Liver (tissue), 8 donors: ENCODE measurements at regions not wholly inside any gene's neighbourhood (a gene's known extent, or its start where the extent isn't known, plus 50 kb on each side); places are given as distances from the start of the nearest gene placed in this dataset.

ENCODE experiments used
- DNase-seq: peaks from one replicate; pipeline ENCODE4 v3.0.0-alpha.2; 2017; ENCODE audit warnings: low spot score
- H3K27ac ChIP-seq, 2 donors: one replicate each; pipeline ENCODE4 v1.7.0; 2013; ENCODE audit warnings: inconsistent platforms in 2 of 2, low read length in 2 of 2, control low read depth in 1 of 2, low read depth in 1 of 2, mild to moderate bottlenecking in 1 of 2
- H3K27me3 ChIP-seq, 4 donors: one replicate each; pipeline versions ENCODE4 v1.6.1 to v1.7.0; 2013; ENCODE audit warnings: low read length in 3 of 4, inconsistent platforms in 1 of 4, mild to moderate bottlenecking in 1 of 4, moderate library complexity in 1 of 4; ENCODE audit not compliant: control insufficient read depth in 4 of 4, insufficient read depth in 4 of 4
- H3K36me3 ChIP-seq, 4 donors: one replicate each; pipeline versions ENCODE4 v1.6.1 to v1.7.0; 2013; ENCODE audit warnings: low read length in 3 of 4, mild to moderate bottlenecking in 3 of 4, low read depth in 1 of 4, moderate library complexity in 1 of 4; ENCODE audit not compliant: control insufficient read depth in 4 of 4, insufficient read depth in 3 of 4
- H3K4me1 ChIP-seq, 4 donors: one replicate each; pipeline versions ENCODE4 v1.6.1 to v1.7.0; 2013; ENCODE audit warnings: low read length in 3 of 4, mild to moderate bottlenecking in 3 of 4, moderate library complexity in 1 of 4; ENCODE audit not compliant: control insufficient read depth in 4 of 4, insufficient read depth in 4 of 4
- H3K4me3 ChIP-seq, 3 donors: one replicate each; pipeline versions ENCODE4 v1.6.1 to v1.7.0; 2013; ENCODE audit warnings: low read length in 3 of 3, control low read depth in 1 of 3, low read depth in 1 of 3, mild to moderate bottlenecking in 1 of 3
- H3K9ac ChIP-seq, 2 donors: one replicate each; pipeline ENCODE4 v1.7.0; 2013; ENCODE audit warnings: low read length in 2 of 2, mild to moderate bottlenecking in 2 of 2, moderate library complexity in 2 of 2, control low read depth in 1 of 2, low read depth in 1 of 2
- H3K9me3 ChIP-seq, 4 donors: one replicate each; pipeline versions ENCODE4 v1.6.1 to v1.7.0; 2013; ENCODE audit warnings: low read length in 3 of 4; ENCODE audit not compliant: control insufficient read depth in 4 of 4
- ATF3 ChIP-seq: IDR thresholded peaks from 2 replicates; pipeline ENCODE4 v1.6.1; 2016; ENCODE audit warnings: antibody characterized with exemption
- FOXA2 ChIP-seq: IDR thresholded peaks from 2 replicates; pipeline ENCODE4 v1.6.1; 2016; ENCODE audit warnings: antibody characterized with exemption
- GABPA ChIP-seq, 2 donors: IDR thresholded peaks in 1 of 2; conservative IDR thresholded peaks in 1 of 2; 2 replicates each; pipeline ENCODE4 v1.6.1; 2016; ENCODE audit warnings: antibody characterized with exemption in 2 of 2, mild to moderate bottlenecking in 1 of 2, moderate library complexity in 1 of 2
- HNF4A ChIP-seq, 2 donors: conservative IDR thresholded peaks; 2 replicates each; pipeline ENCODE4 v1.6.1; 2016; ENCODE audit warnings: antibody characterized with exemption in 2 of 2, mild to moderate bottlenecking in 2 of 2
- HNF4G ChIP-seq: IDR thresholded peaks from 2 replicates; pipeline ENCODE4 v1.6.1; 2016; ENCODE audit warnings: antibody characterized with exemption
- JUND ChIP-seq, 2 donors: IDR thresholded peaks; 2 replicates each; pipeline ENCODE4 v1.6.1; 2016; ENCODE audit warnings: antibody characterized with exemption in 2 of 2
- NR2F2 ChIP-seq: IDR thresholded peaks from 2 replicates; pipeline ENCODE4 v1.6.1; 2016; ENCODE audit warnings: antibody characterized with exemption
- RAD21 ChIP-seq, 2 donors: IDR thresholded peaks; 2 replicates each; pipeline ENCODE4 v1.6.1; 2016; ENCODE audit warnings: antibody characterized with exemption in 2 of 2, mild to moderate bottlenecking in 2 of 2
- RXRA ChIP-seq, 2 donors: IDR thresholded peaks; 2 replicates each; pipeline ENCODE4 v1.6.1; 2017 to 2018; ENCODE audit warnings: antibody characterized with exemption in 2 of 2, mild to moderate bottlenecking in 1 of 2
- SP1 ChIP-seq: IDR thresholded peaks from 2 replicates; pipeline ENCODE4 v1.6.1; 2018; ENCODE audit warnings: antibody characterized with exemption, mild to moderate bottlenecking
- TAF1 ChIP-seq: conservative IDR thresholded peaks from 2 replicates; pipeline ENCODE4 v1.6.1; 2016; ENCODE audit warnings: antibody characterized with exemption, mild to moderate bottlenecking
- ZBTB33 ChIP-seq: IDR thresholded peaks from 2 replicates; pipeline ENCODE4 v1.6.1; 2016; ENCODE audit warnings: antibody characterized with exemption
- WGBS: extraction: QIAGEN DNeasy Blood & Tissue Kit; methylation state at CpG from one replicate; pipeline ENCODE4 v1.1.7; 2013; 5-methylcytosine and 5-hydroxymethylcytosine counted together
- TF ChIP-seq, protein P1 (sequence below): fragments of 150-350 bp; IDR thresholded peaks from 2 replicates; pipeline ENCODE4 v1.5.1; 2017; ENCODE audit warnings: improper control_type of control experiment, low read depth, low read length; ENCODE audit not compliant: missing input control
- TF ChIP-seq, protein P2 (sequence below): IDR thresholded peaks from 2 replicates; pipeline ENCODE4 v1.6.1; 2016; ENCODE audit warnings: antibody characterized with exemption
- donor health status: healthy.
- donor health status: healthy.
- donor health status: healthy.
- donor health status: healthy.
- donor health status: healthy.

DNA sequence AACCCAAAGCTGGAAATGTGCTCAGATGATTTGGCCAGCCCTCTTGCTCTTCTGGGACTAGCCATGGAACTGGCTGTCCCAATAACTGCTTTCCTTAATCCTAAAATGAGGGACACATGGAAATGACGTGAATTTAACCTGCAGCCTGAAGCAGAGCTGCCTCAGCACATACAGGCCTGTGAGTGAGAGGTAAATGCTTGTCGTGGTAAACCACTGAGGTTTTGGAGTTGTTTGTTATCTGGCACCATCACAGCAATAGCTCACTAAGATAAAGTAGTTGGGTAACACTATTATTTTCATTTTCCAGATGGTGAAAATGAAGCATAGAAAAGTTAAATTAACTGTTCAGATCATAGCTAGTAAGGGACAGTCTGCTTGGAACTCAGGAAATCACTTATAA, 333.4 kb upstream of the CHD6 start:
- Histone ChIP-seq H3K9ac (no peak overlapping the region), H3K4me1 (no peaks in the 10 kb centered on the region), H3K4me3 (no peak overlapping the region), H3K9me3 (no peaks in the 10 kb centered on the region), H3K36me3 (no peaks in the 10 kb centered on the region), H3K27ac (no peak overlapping the region), H3K27me3 (peaks cover 0 to 3% (median 0%) of the 10 kb centered on the region in 4 donors)
- no peak for TF ChIP-seq RXRA (IDR thresholded peaks at IDR 0.05)
- TF ChIP-seq, protein P1, sequence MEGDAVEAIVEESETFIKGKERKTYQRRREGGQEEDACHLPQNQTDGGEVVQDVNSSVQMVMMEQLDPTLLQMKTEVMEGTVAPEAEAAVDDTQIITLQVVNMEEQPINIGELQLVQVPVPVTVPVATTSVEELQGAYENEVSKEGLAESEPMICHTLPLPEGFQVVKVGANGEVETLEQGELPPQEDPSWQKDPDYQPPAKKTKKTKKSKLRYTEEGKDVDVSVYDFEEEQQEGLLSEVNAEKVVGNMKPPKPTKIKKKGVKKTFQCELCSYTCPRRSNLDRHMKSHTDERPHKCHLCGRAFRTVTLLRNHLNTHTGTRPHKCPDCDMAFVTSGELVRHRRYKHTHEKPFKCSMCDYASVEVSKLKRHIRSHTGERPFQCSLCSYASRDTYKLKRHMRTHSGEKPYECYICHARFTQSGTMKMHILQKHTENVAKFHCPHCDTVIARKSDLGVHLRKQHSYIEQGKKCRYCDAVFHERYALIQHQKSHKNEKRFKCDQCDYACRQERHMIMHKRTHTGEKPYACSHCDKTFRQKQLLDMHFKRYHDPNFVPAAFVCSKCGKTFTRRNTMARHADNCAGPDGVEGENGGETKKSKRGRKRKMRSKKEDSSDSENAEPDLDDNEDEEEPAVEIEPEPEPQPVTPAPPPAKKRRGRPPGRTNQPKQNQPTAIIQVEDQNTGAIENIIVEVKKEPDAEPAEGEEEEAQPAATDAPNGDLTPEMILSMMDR = no peak
- WGBS = 49% methylated on average over 2 of the region's 2 CpGs
- no peak for DNase-seq

- Histone ChIP-seq H3K9ac (no peak overlapping the region), H3K4me3 (no peak overlapping the region), H3K27me3 (no peaks in the 10 kb centered on the region), H3K4me1 (no peaks in the 10 kb centered on the region), H3K27ac (no peak overlapping the region), H3K36me3 (no peaks in the 10 kb centered on the region), H3K9me3 (no peaks in the 10 kb centered on the region)
- no peak for TF ChIP-seq ATF3
- TF ChIP-seq, protein P2, sequence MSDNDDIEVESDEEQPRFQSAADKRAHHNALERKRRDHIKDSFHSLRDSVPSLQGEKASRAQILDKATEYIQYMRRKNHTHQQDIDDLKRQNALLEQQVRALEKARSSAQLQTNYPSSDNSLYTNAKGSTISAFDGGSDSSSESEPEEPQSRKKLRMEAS = no peak
- no peak for TF ChIP-seq GABPA (IDR thresholded peaks at IDR 0.05 in 1 of 2, conservative IDR thresholded peaks at IDR 0.05 in 1 of 2)
- no peak for TF ChIP-seq FOXA2
- TF ChIP-seq TAF1 = no peak
- no peak for TF ChIP-seq RXRA (IDR thresholded peaks at IDR 0.05)
- no peak for TF ChIP-seq SP1
- TF ChIP-seq NR2F2 = no peak
- TF ChIP-seq HNF4G = no peak
- no peak for TF ChIP-seq JUND (IDR thresholded peaks at IDR 0.05)
- no peak for TF ChIP-seq RAD21 (IDR thresholded peaks at IDR 0.05)
- no peak for TF ChIP-seq HNF4A (conservative IDR thresholded peaks at IDR 0.05)
- no peak for TF ChIP-seq ZBTB33
- 56% methylated on average over 5 of the region's 5 CpGs for WGBS
- DNase-seq = no peak
Measured at GRCh38 chr20:41939659-41940058, 321.5 kb upstream of the CHD6 start.

- Histone ChIP-seq H3K9me3 (no peaks in the 10 kb centered on the region), H3K4me1 (no peaks in the 10 kb centered on the region), H3K4me3 (no peak overlapping the region), H3K9ac (no peak overlapping the region), H3K36me3 (no peaks in the 10 kb centered on the region), H3K27ac (no peak overlapping the region), H3K27me3 (peaks cover 0 to 2% (median 0%) of the 10 kb centered on the region in 4 donors)
- TF ChIP-seq TAF1 (no peak), GABPA (IDR thresholded peaks at IDR 0.05 in 1 of 2, conservative IDR thresholded peaks at IDR 0.05 in 1 of 2) (no peak), SP1 (no peak)
- 33% methylated on average over 2 of the region's 2 CpGs for WGBS
- DNase-seq = no peak
Measured at GRCh38 chr20:41938353-41938752, 320.2 kb upstream of the CHD6 start.
